Breast epithelium (tissue), 4 donors: ENCODE measurements at regions not wholly inside any gene's neighbourhood (a gene's known extent, or its start where the extent isn't known, plus 50 kb on each side); places are given as distances from the start of the nearest gene placed in this dataset.

Source experiments
- DNase-seq, 2 donors: peaks; one replicate each; pipeline ENCODE4 v3.0.0-alpha.2; 2019; ENCODE audit warnings: low spot score in 2 of 2
- H3K27ac ChIP-seq, 2 donors: fragments of 200-600 bp; sonication (generic) in 1 of 2; one replicate each; pipeline ENCODE4 v1.5.1; 2016 to 2019; ENCODE audit warnings: mild to moderate bottlenecking in 1 of 2
- H3K27me3 ChIP-seq, 2 donors: fragments of 200-600 bp; sonication (generic) in 1 of 2; one replicate each; pipeline versions ENCODE4 v1.5.1 to v1.6.0; 2017 to 2019; ENCODE audit warnings: control low read depth in 1 of 2, mild to moderate bottlenecking in 1 of 2
- H3K36me3 ChIP-seq: fragments of 200-600 bp; one replicate; pipeline ENCODE4 v1.5.1; 2019
- H3K4me1 ChIP-seq, 2 donors: fragments of 200-600 bp; sonication (generic); one replicate each; pipeline ENCODE4 v1.5.1; 2016 to 2019; ENCODE audit warnings: control low read depth in 1 of 2
- H3K4me3 ChIP-seq, 3 donors: fragments of 200-600 bp; sonication (generic); 1 replicate in 2 of 3; 2 replicates in 1 of 3; pipeline ENCODE4 v1.5.1; 2016 to 2019; ENCODE audit warnings: mild to moderate bottlenecking in 3 of 3, moderate library complexity in 2 of 3
- H3K9me3 ChIP-seq, 2 donors: fragments of 200-600 bp; sonication (generic) in 1 of 2; one replicate each; pipeline ENCODE4 v1.5.1; 2016 to 2019; ENCODE audit warnings: control low read depth in 1 of 2
- CTCF ChIP-seq, 3 donors: fragments of 450-650 bp; IDR thresholded peaks; one replicate each; pipeline ENCODE4 v1.5.1; 2016 to 2017; ENCODE audit warnings: antibody characterized with exemption in 3 of 3, mild to moderate bottlenecking in 3 of 3, moderate library complexity in 3 of 3
- POLR2A ChIP-seq: fragments of 450-650 bp; IDR thresholded peaks from one replicate; pipeline ENCODE4 v1.6.1; 2016; ENCODE audit warnings: antibody characterized with exemption, mild to moderate bottlenecking, moderate library complexity
- POLR2AphosphoS5 ChIP-seq, 3 donors: sonication (generic); formaldehyde crosslinking; IDR thresholded peaks; one replicate each; pipeline ENCODE4 v1.6.1; 2017; ENCODE audit warnings: antibody characterized with exemption in 3 of 3
- intact Hi-C: fragments of 100-400 bp; cut with DNase I; formaldehyde crosslinking; loops from one replicate; pipeline ENCODE4 v1.15.1; 2023; ENCODE audit warnings: low total_unique reads

DNA sequence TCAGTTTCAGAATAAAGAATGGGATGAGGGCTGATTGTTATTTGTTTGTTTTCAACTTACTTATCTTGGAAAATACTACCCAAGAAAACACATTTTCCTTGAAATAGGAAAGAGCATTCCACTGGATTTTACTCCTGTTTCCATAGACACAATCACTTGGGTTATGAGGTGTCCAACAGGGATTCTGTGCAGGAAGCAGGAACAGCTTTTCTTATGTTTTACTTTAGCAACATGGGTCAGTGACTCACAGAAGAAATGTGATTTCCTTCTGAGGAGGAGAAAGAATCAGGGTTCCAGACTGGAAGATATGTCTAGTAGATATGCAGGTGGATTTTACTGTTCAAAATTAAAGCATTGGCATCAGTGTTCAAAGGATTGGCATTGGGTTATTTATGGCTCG lies 180.8 kb upstream of the GPC6 start:
- intact Hi-C loops, result no loop called here
- no peaks in the 10 kb centered on the region for H3K4me1 ChIP-seq
- H3K27me3 ChIP-seq, result no peaks in the 10 kb centered on the region
- H3K9me3 ChIP-seq, result no peaks in the 10 kb centered on the region
- no peak for DNase-seq
- H3K4me3 ChIP-seq, result no peak overlapping the region
- TF ChIP-seq POLR2A (no peak), CTCF (IDR thresholded peaks at IDR 0.05) (no peak), POLR2AphosphoS5 (IDR thresholded peaks at IDR 0.05) (no peak)
- no peaks in the 10 kb centered on the region for H3K36me3 ChIP-seq
- H3K27ac ChIP-seq, result no peak overlapping the region

GRCh38 chr13:93055233-93055632 lies 171.4 kb upstream of the GPC6 start:
- no peak for TF ChIP-seq POLR2A
- H3K36me3 ChIP-seq, result no peaks in the 10 kb centered on the region
- intact Hi-C loops, result no loop called here
- H3K27me3 ChIP-seq, result no peaks in the 10 kb centered on the region
- no peak overlapping the region for H3K27ac ChIP-seq
- no peak for DNase-seq
- H3K9me3 ChIP-seq, result no peaks in the 10 kb centered on the region
- H3K4me1 ChIP-seq, result no peaks in the 10 kb centered on the region
- no peak overlapping the region for H3K4me3 ChIP-seq

DNA sequence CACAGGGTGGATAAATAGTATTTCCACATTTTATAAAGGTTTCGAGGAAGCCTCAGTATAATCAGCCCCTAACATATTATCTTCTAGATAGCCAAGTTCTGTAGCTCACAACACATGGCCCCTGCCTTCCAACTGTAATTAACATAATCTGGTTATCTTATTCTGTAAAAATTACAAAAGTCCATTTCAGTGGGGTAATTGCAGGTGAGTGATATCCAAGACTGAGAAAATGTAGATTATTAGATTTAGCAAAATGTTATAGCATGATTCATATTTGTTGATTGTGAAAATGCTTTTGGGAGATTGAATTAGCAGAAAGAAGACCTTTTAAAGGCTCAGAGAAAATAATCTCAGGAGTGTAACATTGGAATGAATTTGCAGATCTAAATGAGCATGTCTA lies 168.3 kb upstream of the GPC6 start:
- Histone ChIP-seq H3K4me3 (no peak overlapping the region), H3K27ac (no peak overlapping the region), H3K27me3 (no peaks in the 10 kb centered on the region), H3K4me1 (no peaks in the 10 kb centered on the region), H3K9me3 (no peaks in the 10 kb centered on the region), H3K36me3 (no peaks in the 10 kb centered on the region)
- no peak for TF ChIP-seq POLR2A
- no peak for TF ChIP-seq POLR2AphosphoS5 (IDR thresholded peaks at IDR 0.05)
- TF ChIP-seq CTCF (IDR thresholded peaks at IDR 0.05), result no peak
- intact Hi-C loops, result no loop called here
- no peak for DNase-seq

- Histone ChIP-seq H3K4me3 (no peak overlapping the region), H3K4me1 (no peaks in the 10 kb centered on the region), H3K27ac (no peak overlapping the region), H3K36me3 (no peaks in the 10 kb centered on the region), H3K9me3 (no peaks in the 10 kb centered on the region), H3K27me3 (no peaks in the 10 kb centered on the region)
- DNase-seq, result no peak
- intact Hi-C loops, result no loop called here
- no peak for TF ChIP-seq CTCF (IDR thresholded peaks at IDR 0.05)
- TF ChIP-seq POLR2AphosphoS5 (IDR thresholded peaks at IDR 0.05), result no peak
- TF ChIP-seq POLR2A, result no peak
These were observed 166.5 kb upstream of the GPC6 start for GRCh38 chr13:93060144-93060543.

- no peaks in the 10 kb centered on the region for H3K9me3 ChIP-seq
- TF ChIP-seq POLR2A, result no peak
- TF ChIP-seq CTCF (IDR thresholded peaks at IDR 0.05), result no peak
- no peak for TF ChIP-seq POLR2AphosphoS5 (IDR thresholded peaks at IDR 0.05)
- DNase-seq, result no peak
- no peaks in the 10 kb centered on the region for H3K4me1 ChIP-seq
- H3K4me3 ChIP-seq, result no peak overlapping the region
- no peak overlapping the region for H3K27ac ChIP-seq
- H3K27me3 ChIP-seq, result no peaks in the 10 kb centered on the region
- H3K36me3 ChIP-seq, result no peaks in the 10 kb centered on the region
- intact Hi-C loops, result no loop called here
These were observed 160.4 kb upstream of the GPC6 start for GRCh38 chr13:93066187-93066586.

DNA sequence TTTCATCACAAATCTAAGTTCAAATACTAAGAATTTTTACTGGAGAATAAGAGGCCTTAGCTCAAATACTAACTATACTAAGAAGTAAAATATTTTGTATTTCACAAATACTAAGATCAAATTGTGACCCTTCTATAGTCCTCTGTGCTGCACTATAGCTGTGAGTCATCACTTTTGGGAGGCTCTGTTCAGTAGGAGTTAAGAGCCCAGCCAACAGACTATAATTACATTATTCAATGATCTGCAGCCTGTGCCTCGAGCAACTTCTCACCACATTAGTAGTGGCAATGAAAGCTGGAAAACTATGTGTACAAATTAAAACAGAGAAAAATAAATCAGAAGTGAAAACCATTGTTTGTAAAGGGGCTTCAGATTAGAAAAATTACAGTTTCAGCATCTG lies 147.3 kb upstream of the GPC6 start:
- intact Hi-C loops, result no loop called here

More for the DNA sequence above, 147.3 kb upstream of the GPC6 start:
- TF ChIP-seq POLR2A, result no peak
- no peak for TF ChIP-seq POLR2AphosphoS5 (IDR thresholded peaks at IDR 0.05)
- TF ChIP-seq CTCF (IDR thresholded peaks at IDR 0.05), result no peak
- DNase-seq, result no peak
- Histone ChIP-seq H3K4me3 (no peak overlapping the region), H3K36me3 (no peaks in the 10 kb centered on the region), H3K4me1 (no peaks in the 10 kb centered on the region), H3K27ac (no peak overlapping the region), H3K27me3 (no peaks in the 10 kb centered on the region), H3K9me3 (no peaks in the 10 kb centered on the region)
